ENCODE measurements at regions not wholly inside any gene's neighbourhood (a gene's known extent, or its start where the extent isn't known, plus 50 kb on each side); places are given as distances from the start of the nearest gene placed in this dataset.

GRCh38 chr11:27868226-27868625 is 168.0 kb upstream of the BDNF start:
- Mint-ChIP-seq H3K27ac (peak overlapping the region in 1 of 7 donors; percentile 9), H3K27me3 (ENCODE audit: low read depth in 3 of 3) (peaks cover 0 to 8% (median 1%) of the 10 kb centered on the region in 3 donors), H3K4me3 (no peak overlapping the region), H3K36me3 (no peaks in the 10 kb centered on the region), H3K9me3 (peaks cover 0 to 6% (median 2%) of the 10 kb centered on the region in 7 donors), H3K4me1 (no peaks in the 10 kb centered on the region)
- no peak overlapping the region for H2AFZ ChIP-seq (ENCODE audit: insufficient read depth, low read depth, low read length, poor library complexity, severe bottlenecking)
- no peaks in the 10 kb centered on the region for H4K20me1 ChIP-seq (ENCODE audit: insufficient read depth, low read length)
- no peaks in the 10 kb centered on the region for H3K4me1 ChIP-seq (ENCODE audit: control insufficient read depth in 1 of 2, insufficient read depth in 2 of 2, low read length in 2 of 2)
- no peaks in the 10 kb centered on the region for H3K27me3 ChIP-seq (ENCODE audit: control insufficient read depth in 2 of 2, insufficient read depth in 2 of 2, low read length in 2 of 2)
- no peak overlapping the region for H3K4me2 ChIP-seq (replicated peaks; ENCODE audit: extremely low read depth, low read length, poor library complexity, severe bottlenecking)
- TF ChIP-seq CTCF (IDR thresholded peaks at IDR 0.05) = no peak
- no peak overlapping the region for H3K9ac ChIP-seq (ENCODE audit: insufficient read depth, low read length, poor library complexity, severe bottlenecking)
- no peaks in the 10 kb centered on the region for H3K79me2 ChIP-seq (ENCODE audit: insufficient read depth, low read length)
- intact Hi-C loops (cut with micrococcal nuclease) = no loop called here
- no peak for DNase-seq
- H3K9me3 ChIP-seq (replicated peaks in 1 of 2; ENCODE audit: control insufficient read depth in 1 of 2, insufficient read depth in 1 of 2, low read length in 2 of 2) = no peaks in the 10 kb centered on the region
- no CpG with 5 or more reads among the region's 1 CpG for WGBS (ENCODE audit: insufficient coverage)
- H3K4me3 ChIP-seq (replicated peaks in 1 of 3; ENCODE audit: low read depth in 2 of 3, low read length in 3 of 3) = no peak overlapping the region
- H3K27ac ChIP-seq (ENCODE audit: low read depth in 1 of 2, low read length in 2 of 2) = no peak overlapping the region
- H3K36me3 ChIP-seq (replicated peaks in 1 of 2; ENCODE audit: control insufficient read depth in 1 of 2, insufficient read depth in 2 of 2, low read length in 2 of 2) = no peaks in the 10 kb centered on the region

GRCh38 chr11:27865105-27865504 is 164.8 kb upstream of the BDNF start:
- no peak overlapping the region for H3K4me2 ChIP-seq (replicated peaks; ENCODE audit: extremely low read depth, low read length, poor library complexity, severe bottlenecking)
- no peak for DNase-seq
- no peaks in the 10 kb centered on the region for H3K79me2 ChIP-seq (ENCODE audit: insufficient read depth, low read length)
- no peak overlapping the region for H3K4me3 ChIP-seq (replicated peaks in 1 of 3; ENCODE audit: low read depth in 2 of 3, low read length in 3 of 3)
- H3K36me3 ChIP-seq (replicated peaks in 1 of 2; ENCODE audit: control insufficient read depth in 1 of 2, insufficient read depth in 2 of 2, low read length in 2 of 2) = no peaks in the 10 kb centered on the region
- H3K27ac ChIP-seq (ENCODE audit: low read depth in 1 of 2, low read length in 2 of 2) = no peak overlapping the region
- no peaks in the 10 kb centered on the region for H3K9me3 ChIP-seq (replicated peaks in 1 of 2; ENCODE audit: control insufficient read depth in 1 of 2, insufficient read depth in 1 of 2, low read length in 2 of 2)
- intact Hi-C loops (cut with micrococcal nuclease) = no loop called here
- H3K27me3 ChIP-seq (ENCODE audit: control insufficient read depth in 2 of 2, insufficient read depth in 2 of 2, low read length in 2 of 2) = no peaks in the 10 kb centered on the region
- peaks cover 0 to 2% (median 0%) of the 10 kb centered on the region in 3 donors for H3K27me3 Mint-ChIP-seq (ENCODE audit: low read depth in 3 of 3)
- no peak overlapping the region for H3K27ac Mint-ChIP-seq
- H3K4me1 Mint-ChIP-seq = no peaks in the 10 kb centered on the region
- H3K9ac ChIP-seq (ENCODE audit: insufficient read depth, low read length, poor library complexity, severe bottlenecking) = no peak overlapping the region
- H3K9me3 Mint-ChIP-seq = peaks cover 0 to 4% (median 2%) of the 10 kb centered on the region in 7 donors
- no peak overlapping the region for H3K4me3 Mint-ChIP-seq
- no peaks in the 10 kb centered on the region for H3K4me1 ChIP-seq (ENCODE audit: control insufficient read depth in 1 of 2, insufficient read depth in 2 of 2, low read length in 2 of 2)
- no peaks in the 10 kb centered on the region for H4K20me1 ChIP-seq (ENCODE audit: insufficient read depth, low read length)
- no peak for TF ChIP-seq CTCF (IDR thresholded peaks at IDR 0.05)
- H2AFZ ChIP-seq (ENCODE audit: insufficient read depth, low read depth, low read length, poor library complexity, severe bottlenecking) = no peak overlapping the region
- 88% methylated on average over 2 of the region's 3 CpGs for WGBS (ENCODE audit: insufficient coverage)
- no peaks in the 10 kb centered on the region for H3K36me3 Mint-ChIP-seq

Data from CD14-positive monocyte (primary cell).